LNCaP clone FGC (cell line): ENCODE measurements at regions not wholly inside any gene's neighbourhood (a gene's known extent, or its start where the extent isn't known, plus 50 kb on each side); places are given as distances from the start of the nearest gene placed in this dataset.

Experiments used
- DNase-seq: peaks from one replicate; pipeline ENCODE4 v3.0.0-alpha.2; 2011; ENCODE audit warnings: low read depth
- H3K4me3 ChIP-seq: 2 replicates; pipeline ENCODE4 v1.5.1; 2011; ENCODE audit warnings: mild to moderate bottlenecking, low read depth, low read length, control low read depth
- TF ChIP-seq, protein P1 (sequence below): IDR thresholded peaks from 2 replicates; pipeline ENCODE4 v1.5.1; 2012; ENCODE audit warnings: mild to moderate bottlenecking; ENCODE audit not compliant: control insufficient read depth, insufficient read depth; ENCODE audit errors: extremely low read depth

- no peak for DNase-seq
- TF ChIP-seq, protein P1, sequence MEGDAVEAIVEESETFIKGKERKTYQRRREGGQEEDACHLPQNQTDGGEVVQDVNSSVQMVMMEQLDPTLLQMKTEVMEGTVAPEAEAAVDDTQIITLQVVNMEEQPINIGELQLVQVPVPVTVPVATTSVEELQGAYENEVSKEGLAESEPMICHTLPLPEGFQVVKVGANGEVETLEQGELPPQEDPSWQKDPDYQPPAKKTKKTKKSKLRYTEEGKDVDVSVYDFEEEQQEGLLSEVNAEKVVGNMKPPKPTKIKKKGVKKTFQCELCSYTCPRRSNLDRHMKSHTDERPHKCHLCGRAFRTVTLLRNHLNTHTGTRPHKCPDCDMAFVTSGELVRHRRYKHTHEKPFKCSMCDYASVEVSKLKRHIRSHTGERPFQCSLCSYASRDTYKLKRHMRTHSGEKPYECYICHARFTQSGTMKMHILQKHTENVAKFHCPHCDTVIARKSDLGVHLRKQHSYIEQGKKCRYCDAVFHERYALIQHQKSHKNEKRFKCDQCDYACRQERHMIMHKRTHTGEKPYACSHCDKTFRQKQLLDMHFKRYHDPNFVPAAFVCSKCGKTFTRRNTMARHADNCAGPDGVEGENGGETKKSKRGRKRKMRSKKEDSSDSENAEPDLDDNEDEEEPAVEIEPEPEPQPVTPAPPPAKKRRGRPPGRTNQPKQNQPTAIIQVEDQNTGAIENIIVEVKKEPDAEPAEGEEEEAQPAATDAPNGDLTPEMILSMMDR, result no peak
- no peak overlapping the region for H3K4me3 ChIP-seq
Observed at GRCh38 chr17:34736611-34737010, 157.2 kb downstream of the TMEM132E start.

GRCh38 chr17:34733333-34733732, 154.0 kb downstream of the TMEM132E start:
- DNase-seq, result no peak
- TF ChIP-seq, protein P1, result no peak

DNA sequence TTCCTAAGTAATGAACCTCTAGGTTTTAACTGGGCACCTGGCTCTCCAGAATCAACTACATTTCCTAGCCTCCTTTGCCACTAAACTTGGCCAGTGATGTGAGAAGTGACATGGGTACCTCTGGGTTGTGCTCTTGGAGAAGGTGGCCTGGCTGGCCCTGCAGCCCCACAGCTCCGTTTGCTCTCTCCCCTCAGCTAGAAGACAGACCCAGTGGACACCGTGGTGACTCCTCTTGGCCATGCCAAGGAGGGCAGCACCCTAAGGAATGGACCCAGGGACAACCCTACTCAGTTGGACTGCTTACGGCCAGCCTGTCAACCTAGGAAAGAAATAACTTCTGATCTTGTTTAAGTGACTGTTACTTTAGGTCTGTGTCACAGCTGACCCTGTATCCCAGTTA, 151.4 kb downstream of the TMEM132E start:
- TF ChIP-seq, protein P1, result no peak
- no peak overlapping the region for H3K4me3 ChIP-seq
- DNase-seq, result no peak

More at GRCh38 chr17:34733333-34733732, 154.0 kb downstream of the TMEM132E start:
- H3K4me3 ChIP-seq, result no peak overlapping the region

GRCh38 chr17:34728771-34729310, 149.5 kb downstream of the TMEM132E start:
- TF ChIP-seq, protein P1, result no peak
- H3K4me3 ChIP-seq, result no peak overlapping the region
- DNase-seq, result no peak

DNA sequence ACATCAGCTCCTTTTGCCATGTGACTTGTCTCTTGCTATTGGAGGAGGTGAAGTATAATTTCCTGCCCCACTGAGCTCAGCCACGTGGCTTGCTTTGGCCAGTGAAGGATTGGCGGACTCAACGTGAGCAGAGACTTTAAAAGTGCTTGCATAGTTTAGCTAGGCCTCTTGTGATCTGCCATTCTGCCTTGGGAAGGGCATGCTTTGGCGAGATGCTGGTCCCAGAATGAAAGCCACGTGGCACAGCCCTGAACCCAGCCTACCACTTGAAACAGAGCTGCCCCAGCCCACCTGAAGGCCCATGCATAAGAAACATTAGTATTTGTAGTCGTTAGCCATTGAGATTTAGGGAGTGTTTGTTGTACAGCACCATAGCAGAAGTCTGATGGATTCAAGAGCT, 148.2 kb downstream of the TMEM132E start:
- H3K4me3 ChIP-seq, result no peak overlapping the region
- no peak for DNase-seq
- TF ChIP-seq, protein P1, result no peak

DNA sequence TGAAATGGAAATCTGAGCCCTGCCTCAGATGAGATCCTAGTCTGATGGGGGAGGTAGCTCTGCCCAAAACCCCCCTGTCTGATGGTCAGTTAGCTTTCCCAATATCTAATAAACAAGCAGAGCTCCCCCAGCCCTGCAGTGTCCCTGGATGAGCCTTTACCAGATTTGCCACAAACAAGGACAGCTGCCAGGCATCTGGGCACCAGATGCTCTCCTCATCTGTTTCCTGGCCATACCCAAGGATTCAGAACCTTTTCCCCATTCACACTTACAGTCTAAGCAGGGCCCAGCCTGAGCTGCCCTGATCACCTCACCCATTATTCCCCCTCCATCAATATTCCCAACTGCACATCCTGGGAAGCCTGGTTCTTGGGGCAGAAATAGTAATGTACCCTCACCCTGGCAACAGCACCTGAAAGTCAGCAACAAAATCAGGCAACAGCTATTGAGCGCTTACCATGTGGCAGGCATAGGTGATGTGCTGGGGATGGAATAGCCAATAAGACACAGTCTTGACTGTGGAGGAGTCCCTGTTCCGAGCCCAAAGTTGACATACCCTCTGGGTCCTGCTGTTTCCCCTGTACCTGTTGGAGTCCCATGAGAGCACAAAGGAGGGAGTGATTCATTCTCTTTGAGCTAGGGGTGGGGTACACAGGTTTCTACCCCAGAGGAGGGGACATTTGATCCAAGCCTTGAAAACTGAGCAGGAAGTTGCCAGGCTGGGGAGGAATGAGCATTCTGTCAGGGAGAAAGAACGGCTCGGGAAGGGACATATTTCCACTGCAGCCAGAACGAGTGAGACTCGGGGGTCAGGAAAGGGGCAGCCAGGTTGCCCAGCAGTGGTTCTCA, 147.4 kb downstream of the TMEM132E start:
- no peak overlapping the region for H3K4me3 ChIP-seq
- DNase-seq, result no peak
- TF ChIP-seq, protein P1, result no peak
